ENCODE measurements at regions not wholly inside any gene's neighbourhood (a gene's known extent, or its start where the extent isn't known, plus 50 kb on each side); places are given as distances from the start of the nearest gene placed in this dataset.

DNA sequence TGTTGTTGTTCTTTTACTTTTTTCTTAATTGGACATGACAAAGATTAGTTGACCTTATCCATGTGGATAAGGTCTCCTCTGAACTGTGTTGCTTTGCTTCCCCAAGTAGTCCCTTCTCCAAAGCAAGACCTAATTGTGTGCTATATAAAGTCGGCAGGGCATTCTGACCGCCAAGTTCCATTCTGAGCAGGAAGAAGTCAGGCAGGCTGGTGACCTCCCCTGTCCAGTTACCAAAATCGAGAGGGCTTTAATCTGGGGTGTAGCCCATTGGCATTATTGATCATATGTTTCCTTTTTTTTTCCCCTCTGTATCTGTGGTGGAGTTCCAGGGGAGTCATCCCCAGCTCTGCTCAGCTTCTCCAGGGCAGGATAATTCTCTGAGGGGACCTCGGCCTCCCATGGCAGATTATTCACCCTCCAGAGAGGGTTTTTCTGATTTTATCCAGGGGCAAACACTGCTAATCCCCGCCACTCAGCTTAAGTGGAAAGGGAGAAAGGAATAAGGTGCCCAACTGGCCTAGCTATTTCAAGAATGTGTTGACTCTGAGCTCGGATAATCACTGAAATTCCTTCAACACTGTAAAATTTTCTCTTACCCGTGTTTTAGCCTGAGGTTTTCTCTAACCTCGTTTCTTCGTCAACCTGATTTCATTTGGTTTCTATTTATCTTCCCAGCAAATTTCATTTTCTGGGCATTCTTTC, 71.8 kb upstream of the L3MBTL3 start:
- no peaks in the 10 kb centered on the region for H3K36me3 ChIP-seq (ENCODE audit: control insufficient read depth, insufficient read depth, low read length)
- no peak overlapping the region for H3K4me2 ChIP-seq (ENCODE audit: low read length)
- no peaks in the 10 kb centered on the region for H3K9me3 ChIP-seq (ENCODE audit: control insufficient read depth, low read length)
- no peaks in the 10 kb centered on the region for H3K4me1 ChIP-seq
- H3K27ac ChIP-seq, result no peak overlapping the region
- TF ChIP-seq, protein P1, sequence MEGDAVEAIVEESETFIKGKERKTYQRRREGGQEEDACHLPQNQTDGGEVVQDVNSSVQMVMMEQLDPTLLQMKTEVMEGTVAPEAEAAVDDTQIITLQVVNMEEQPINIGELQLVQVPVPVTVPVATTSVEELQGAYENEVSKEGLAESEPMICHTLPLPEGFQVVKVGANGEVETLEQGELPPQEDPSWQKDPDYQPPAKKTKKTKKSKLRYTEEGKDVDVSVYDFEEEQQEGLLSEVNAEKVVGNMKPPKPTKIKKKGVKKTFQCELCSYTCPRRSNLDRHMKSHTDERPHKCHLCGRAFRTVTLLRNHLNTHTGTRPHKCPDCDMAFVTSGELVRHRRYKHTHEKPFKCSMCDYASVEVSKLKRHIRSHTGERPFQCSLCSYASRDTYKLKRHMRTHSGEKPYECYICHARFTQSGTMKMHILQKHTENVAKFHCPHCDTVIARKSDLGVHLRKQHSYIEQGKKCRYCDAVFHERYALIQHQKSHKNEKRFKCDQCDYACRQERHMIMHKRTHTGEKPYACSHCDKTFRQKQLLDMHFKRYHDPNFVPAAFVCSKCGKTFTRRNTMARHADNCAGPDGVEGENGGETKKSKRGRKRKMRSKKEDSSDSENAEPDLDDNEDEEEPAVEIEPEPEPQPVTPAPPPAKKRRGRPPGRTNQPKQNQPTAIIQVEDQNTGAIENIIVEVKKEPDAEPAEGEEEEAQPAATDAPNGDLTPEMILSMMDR (IDR thresholded peaks at IDR 0.05), result no peak
- H3K79me2 ChIP-seq, result no peaks in the 10 kb centered on the region
- no peak overlapping the region for H3K9ac ChIP-seq
- no peaks in the 10 kb centered on the region for H3K27me3 ChIP-seq (ENCODE audit: control insufficient read depth, insufficient read depth, low read length)
- no peak overlapping the region for H3K4me3 ChIP-seq (ENCODE audit: low read depth, low read length)
- H2AFZ ChIP-seq, result no peak overlapping the region

- H3K79me2 ChIP-seq, result no peaks in the 10 kb centered on the region
- no peaks in the 10 kb centered on the region for H3K9me3 ChIP-seq (ENCODE audit: control insufficient read depth, low read length)
- TF ChIP-seq, protein P1 (IDR thresholded peaks at IDR 0.05), result no peak
- no peak overlapping the region for H3K9ac ChIP-seq
- no peak overlapping the region for H3K4me2 ChIP-seq (ENCODE audit: low read length)
- no peak overlapping the region for H3K4me3 ChIP-seq (ENCODE audit: low read depth, low read length)
- no peaks in the 10 kb centered on the region for H3K36me3 ChIP-seq (ENCODE audit: control insufficient read depth, insufficient read depth, low read length)
- no peak overlapping the region for H3K27ac ChIP-seq
- H2AFZ ChIP-seq, result no peak overlapping the region
- H3K27me3 ChIP-seq (ENCODE audit: control insufficient read depth, insufficient read depth, low read length), result no peaks in the 10 kb centered on the region
- H3K4me1 ChIP-seq, result no peaks in the 10 kb centered on the region
Observed at GRCh38 chr6:129943637-129944271, 74.6 kb upstream of the L3MBTL3 start.

DNA sequence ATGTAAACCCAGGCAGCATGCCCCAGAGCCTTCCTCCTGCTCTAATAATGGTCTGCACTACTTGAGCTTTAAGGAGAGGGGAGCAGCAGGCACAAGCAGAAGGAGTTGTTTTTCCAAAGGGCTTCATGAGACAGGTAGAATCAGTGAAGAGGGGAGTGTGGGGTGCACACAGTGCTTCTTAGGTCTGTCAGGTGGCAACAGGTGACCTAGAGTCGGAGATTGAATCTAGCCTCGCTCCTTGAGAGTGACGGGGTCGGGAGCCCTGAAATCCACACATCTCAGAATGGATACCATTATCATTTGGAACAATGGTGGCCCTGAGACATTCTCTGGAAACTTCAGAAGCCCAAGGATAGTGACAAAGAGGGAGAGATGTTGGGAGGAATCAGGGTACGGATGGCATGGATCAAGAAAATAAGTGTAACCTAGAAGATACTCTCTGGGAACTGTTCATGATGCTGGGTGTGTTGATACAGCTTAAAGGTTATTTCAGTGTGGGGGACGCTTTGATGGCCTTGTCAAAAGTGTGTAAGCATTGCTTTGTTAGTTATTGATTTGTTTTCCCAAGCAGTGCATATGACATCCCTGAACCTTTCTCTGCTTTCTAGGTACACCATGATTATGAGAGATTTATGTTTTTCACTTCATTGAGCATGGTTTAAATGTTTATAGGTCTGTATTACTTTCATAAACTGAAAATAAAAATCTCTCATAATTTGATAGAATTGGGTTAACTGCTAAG, 77.8 kb upstream of the L3MBTL3 start:
- Histone ChIP-seq H3K27me3 (ENCODE audit: control insufficient read depth, insufficient read depth, low read length) (no peaks in the 10 kb centered on the region), H3K79me2 (no peaks in the 10 kb centered on the region), H3K27ac (no peak overlapping the region), H3K9ac (no peak overlapping the region), H2AFZ (no peak overlapping the region), H3K9me3 (ENCODE audit: control insufficient read depth, low read length) (no peaks in the 10 kb centered on the region), H3K4me2 (ENCODE audit: low read length) (no peak overlapping the region), H3K4me3 (ENCODE audit: low read depth, low read length) (no peak overlapping the region), H3K4me1 (no peaks in the 10 kb centered on the region), H3K36me3 (ENCODE audit: control insufficient read depth, insufficient read depth, low read length) (no peaks in the 10 kb centered on the region)
- TF ChIP-seq, protein P1 (IDR thresholded peaks at IDR 0.05), result no peak

DNA sequence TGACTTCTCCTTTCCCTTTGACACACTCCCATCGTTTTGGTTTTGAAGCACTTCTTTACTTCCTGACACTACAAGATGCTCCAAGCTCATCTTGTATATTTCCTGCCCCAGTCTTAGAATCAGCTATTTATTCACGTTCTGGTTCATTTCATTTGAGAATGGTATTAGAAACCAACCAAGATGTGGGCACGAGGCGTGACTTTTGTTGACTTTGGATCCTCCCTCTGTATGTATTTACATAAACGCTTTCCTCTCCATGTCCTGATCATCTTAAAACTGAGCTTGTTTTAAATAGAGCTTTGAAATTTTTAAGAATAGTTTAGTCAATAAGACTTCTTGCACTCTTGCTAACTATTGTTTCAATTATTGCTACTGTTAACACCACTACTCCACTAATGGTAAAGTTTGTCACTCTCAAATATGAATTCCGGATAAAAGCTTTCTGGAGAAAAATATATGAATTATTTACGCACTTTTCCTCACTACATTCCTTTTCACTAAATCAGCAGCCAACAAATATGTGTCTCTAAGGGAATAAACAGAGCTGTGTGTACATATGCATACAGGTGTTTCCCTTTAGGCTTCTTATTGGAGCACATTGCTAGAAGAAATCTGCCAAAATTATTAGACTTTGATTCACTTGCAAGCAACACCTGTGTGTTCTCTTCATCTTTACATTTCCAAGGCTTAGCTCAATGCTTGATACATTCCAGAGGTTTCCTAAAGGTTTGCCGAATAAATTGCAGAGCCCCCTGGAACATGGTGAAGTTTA, 77.3 kb upstream of the TMEM244 start:
- Histone ChIP-seq H3K36me3 (ENCODE audit: control insufficient read depth, insufficient read depth, low read length) (no peaks in the 10 kb centered on the region), H3K79me2 (no peaks in the 10 kb centered on the region), H3K4me1 (no peaks in the 10 kb centered on the region), H2AFZ (no peak overlapping the region), H3K27ac (no peak overlapping the region), H3K4me2 (ENCODE audit: low read length) (no peak overlapping the region), H3K4me3 (ENCODE audit: low read depth, low read length) (no peak overlapping the region), H3K27me3 (ENCODE audit: control insufficient read depth, insufficient read depth, low read length) (no peaks in the 10 kb centered on the region), H3K9ac (no peak overlapping the region), H3K9me3 (ENCODE audit: control insufficient read depth, low read length) (no peaks in the 10 kb centered on the region)
- TF ChIP-seq, protein P1 (IDR thresholded peaks at IDR 0.05), result no peak

Data from parathyroid adenoma (tissue), 2 donors.